HEK293 (cell line): ENCODE measurements at regions not wholly inside any gene's neighbourhood (a gene's known extent, or its start where the extent isn't known, plus 50 kb on each side); places are given as distances from the start of the nearest gene placed in this dataset.

Experiments
- CTCF ChIA-PET: fragments of 350-600 bp; formaldehyde crosslinking; extraction: SDS; loops from one replicate; lab custom pipeline; 2021; ENCODE audit warnings: antibody characterized with exemption; lab: Yijun Ruan, JAX
- POLR2A ChIA-PET: fragments of 300-600 bp; formaldehyde crosslinking; extraction: SDS; loops from one replicate; lab custom pipeline; 2020; ENCODE audit warnings: antibody characterized with exemption, inconsistent platforms; lab: Yijun Ruan, JAX
- H3K27ac ChIP-seq: fragments of 200-500 bp; sonication (Bioruptor generic); 2 replicates; pipeline ENCODE4 v1.5.1; 2014; ENCODE audit warnings: low read depth, low read length, control low read depth, inconsistent platforms; ENCODE audit errors: extremely low read depth
- H3K36me3 ChIP-seq, 2 experiments: fragments of 200-500 bp in 1 of 2; sonication (Bioruptor generic) in 1 of 2; 1 replicate in 1 of 2; 2 replicates in 1 of 2; pipeline ENCODE4 v1.5.1; 2014 to 2017; ENCODE audit warnings: inconsistent platforms in 2 of 2, low read length in 2 of 2; ENCODE audit not compliant: control insufficient read depth in 2 of 2, insufficient read depth in 1 of 2
- H3K4me1 ChIP-seq: fragments of 200-500 bp; sonication (Bioruptor generic); 2 replicates; pipeline ENCODE4 v1.5.1; 2014; ENCODE audit warnings: mild to moderate bottlenecking, low read length, inconsistent platforms; ENCODE audit not compliant: control insufficient read depth, insufficient read depth
- H3K4me3 ChIP-seq: 2 replicates; pipeline ENCODE4 v1.5.1; 2011; ENCODE audit warnings: low read depth, mild to moderate bottlenecking, control low read depth, low read length, moderate library complexity
- H3K9me3 ChIP-seq: fragments of 200-500 bp; sonication (Bioruptor generic); 2 replicates; pipeline ENCODE4 v1.5.1; 2014; ENCODE audit warnings: low read depth, low read length, inconsistent platforms; ENCODE audit not compliant: control insufficient read depth, insufficient read depth
- GLI4 ChIP-seq: fragments of 450-650 bp; formaldehyde crosslinking; IDR thresholded peaks from 2 replicates; pipeline ENCODE4 v1.5.1; 2016; ENCODE audit warnings: missing biosample characterization, missing genetic modification characterization
- KLF1 ChIP-seq: fragments of 450-650 bp; formaldehyde crosslinking; IDR thresholded peaks from 2 replicates; pipeline ENCODE4 v1.5.1; 2016; ENCODE audit warnings: missing biosample characterization, missing genetic modification characterization
- PATZ1 ChIP-seq: fragments of 450-650 bp; formaldehyde crosslinking; IDR thresholded peaks from 2 replicates; pipeline ENCODE4 v1.5.1; 2016; ENCODE audit warnings: missing biosample characterization, missing genetic modification characterization
- PRDM2 ChIP-seq: fragments of 450-650 bp; formaldehyde crosslinking; IDR thresholded peaks from 2 replicates; pipeline ENCODE4 v1.5.1; 2016; ENCODE audit warnings: missing biosample characterization, missing genetic modification characterization, borderline replicate concordance
- TRIM28 ChIP-seq: IDR thresholded peaks from 2 replicates; pipeline ENCODE4 v1.6.1; 2011; ENCODE audit warnings: low read length, control low read depth, borderline replicate concordance
- ZBTB44 ChIP-seq: fragments of 450-650 bp; IDR thresholded peaks from 2 replicates; pipeline ENCODE4 v1.5.1; 2018; ENCODE audit warnings: missing biosample characterization, mild to moderate bottlenecking, missing genetic modification characterization
- ZBTB6 ChIP-seq: fragments of 450-650 bp; formaldehyde crosslinking; IDR thresholded peaks from 2 replicates; pipeline ENCODE4 v1.5.1; 2017; ENCODE audit warnings: missing biosample characterization, missing genetic modification characterization
- ZEB2 ChIP-seq: fragments of 450-650 bp; formaldehyde crosslinking; IDR thresholded peaks from 2 replicates; pipeline ENCODE4 v1.5.1; 2016; ENCODE audit warnings: missing biosample characterization, missing genetic modification characterization
- ZFP41 ChIP-seq: fragments of 450-650 bp; formaldehyde crosslinking; IDR thresholded peaks from 2 replicates; pipeline ENCODE4 v1.5.1; 2016; ENCODE audit warnings: missing biosample characterization, missing genetic modification characterization, borderline replicate concordance
- ZNF10 ChIP-seq: fragments of 450-650 bp; formaldehyde crosslinking; IDR thresholded peaks from 2 replicates; pipeline ENCODE4 v1.5.1; 2017; ENCODE audit warnings: missing biosample characterization, missing genetic modification characterization
- ZNF202 ChIP-seq: fragments of 450-650 bp; formaldehyde crosslinking; IDR thresholded peaks from 2 replicates; pipeline ENCODE4 v1.5.1; 2016; ENCODE audit warnings: missing biosample characterization, missing genetic modification characterization, borderline replicate concordance
- ZNF211 ChIP-seq: fragments of 450-650 bp; formaldehyde crosslinking; IDR thresholded peaks from 2 replicates; pipeline ENCODE4 v1.5.1; 2016; ENCODE audit warnings: low read depth, missing biosample characterization, missing genetic modification characterization
- ZNF280C ChIP-seq: fragments of 450-650 bp; formaldehyde crosslinking; IDR thresholded peaks from 2 replicates; pipeline ENCODE4 v1.5.1; 2016; ENCODE audit warnings: missing biosample characterization, missing genetic modification characterization
- ZNF350 ChIP-seq: fragments of 450-650 bp; formaldehyde crosslinking; IDR thresholded peaks from 2 replicates; pipeline ENCODE4 v1.5.0; 2017; ENCODE audit warnings: missing biosample characterization, mild to moderate bottlenecking, missing genetic modification characterization
- ZNF394 ChIP-seq: fragments of 450-650 bp; formaldehyde crosslinking; IDR thresholded peaks from 2 replicates; pipeline ENCODE4 v1.5.1; 2016; ENCODE audit warnings: missing biosample characterization, missing genetic modification characterization, mild to moderate bottlenecking, moderate library complexity, borderline replicate concordance
- ZNF426 ChIP-seq: fragments of 450-650 bp; formaldehyde crosslinking; IDR thresholded peaks from 2 replicates; pipeline ENCODE4 v1.5.1; 2017; ENCODE audit warnings: missing biosample characterization, missing genetic modification characterization, mild to moderate bottlenecking, inconsistent platforms, moderate library complexity
- ZNF549 ChIP-seq: fragments of 450-650 bp; IDR thresholded peaks from 2 replicates; pipeline ENCODE4 v1.5.1; 2018; ENCODE audit warnings: missing biosample characterization, missing genetic modification characterization, mild to moderate bottlenecking, inconsistent platforms, moderate library complexity
- ZNF555 ChIP-seq: fragments of 450-650 bp; formaldehyde crosslinking; conservative IDR thresholded peaks from 2 replicates; pipeline ENCODE4 v1.5.1; 2017; ENCODE audit warnings: missing biosample characterization, mild to moderate bottlenecking, missing genetic modification characterization, inconsistent platforms
- ZNF624 ChIP-seq: fragments of 450-650 bp; formaldehyde crosslinking; IDR thresholded peaks from 2 replicates; pipeline ENCODE4 v1.5.1; 2017; ENCODE audit warnings: missing biosample characterization, missing genetic modification characterization
- ZNF658 ChIP-seq: fragments of 450-650 bp; formaldehyde crosslinking; IDR thresholded peaks from 2 replicates; pipeline ENCODE4; 2016; ENCODE audit warnings: missing biosample characterization, missing genetic modification characterization
- ZNF704 ChIP-seq: fragments of 450-650 bp; formaldehyde crosslinking; IDR thresholded peaks from 2 replicates; pipeline ENCODE4 v1.5.1; 2016; ENCODE audit warnings: missing biosample characterization, missing genetic modification characterization
- ZNF747 ChIP-seq: fragments of 450-650 bp; formaldehyde crosslinking; IDR thresholded peaks from 2 replicates; pipeline ENCODE4 v1.5.1; 2016; ENCODE audit warnings: missing biosample characterization, missing genetic modification characterization
- ZNF776 ChIP-seq: fragments of 450-650 bp; formaldehyde crosslinking; IDR thresholded peaks from 2 replicates; pipeline ENCODE4 v1.5.0; 2017; ENCODE audit warnings: missing biosample characterization, missing genetic modification characterization, borderline replicate concordance
- ZNF837 ChIP-seq: fragments of 450-650 bp; formaldehyde crosslinking; IDR thresholded peaks from 2 replicates; pipeline ENCODE4 v1.5.1; 2016; ENCODE audit warnings: missing biosample characterization, missing genetic modification characterization

- TF ChIP-seq ZBTB44 (tag by site-specific recombination): no peak
- TF ChIP-seq ZNF555 (tag by site-specific recombination): no peak
- no peak for TF ChIP-seq ZNF426 (tag by site-specific recombination)
- no peak for TF ChIP-seq ZBTB6 (tag by site-specific recombination)
- no peak for TF ChIP-seq ZNF350
- no peak for TF ChIP-seq ZNF704 (tag by site-specific recombination)
- no peak for TF ChIP-seq ZNF549 (tag by site-specific recombination)
- no peak for TF ChIP-seq PATZ1 (tag by site-specific recombination)
- TF ChIP-seq KLF1 (tag by site-specific recombination): no peak
- TF ChIP-seq ZNF837 (tag by site-specific recombination): no peak
- TF ChIP-seq ZNF10 (tag by site-specific recombination): no peak
- TF ChIP-seq ZNF776 (tag by site-specific recombination): no peak
- TF ChIP-seq ZNF658 (tag by site-specific recombination): no peak
Observed at GRCh38 chr2:106991866-106992265, 105.9 kb upstream of the ST6GAL2 start (continued).

- no peak overlapping the region for H3K4me3 ChIP-seq
- no peaks in the 10 kb centered on the region for H3K4me1 ChIP-seq
- ChIA-PET POLR2A (no interaction called here), CTCF (no interaction called here)
- no peaks in the 10 kb centered on the region for H3K9me3 ChIP-seq
- H3K36me3 ChIP-seq: no peaks in the 10 kb centered on the region
- H3K27ac ChIP-seq: no peak overlapping the region
- TF ChIP-seq TRIM28 (no peak), GLI4 (tag by site-specific recombination) (no peak), ZNF394 (tag by site-specific recombination) (no peak), PRDM2 (tag by site-specific recombination) (no peak), ZFP41 (tag by site-specific recombination) (no peak), ZEB2 (no peak), ZNF624 (tag by site-specific recombination) (no peak), ZNF211 (tag by site-specific recombination) (no peak), ZNF747 (tag by site-specific recombination) (no peak), ZNF280C (tag by site-specific recombination) (no peak), ZNF202 (tag by site-specific recombination) (no peak)
Observed at GRCh38 chr2:106995556-106995955, 109.6 kb upstream of the ST6GAL2 start.
